ENCODE measurements at regions not wholly inside any gene's neighbourhood (a gene's known extent, or its start where the extent isn't known, plus 50 kb on each side); places are given as distances from the start of the nearest gene placed in this dataset.

DNA sequence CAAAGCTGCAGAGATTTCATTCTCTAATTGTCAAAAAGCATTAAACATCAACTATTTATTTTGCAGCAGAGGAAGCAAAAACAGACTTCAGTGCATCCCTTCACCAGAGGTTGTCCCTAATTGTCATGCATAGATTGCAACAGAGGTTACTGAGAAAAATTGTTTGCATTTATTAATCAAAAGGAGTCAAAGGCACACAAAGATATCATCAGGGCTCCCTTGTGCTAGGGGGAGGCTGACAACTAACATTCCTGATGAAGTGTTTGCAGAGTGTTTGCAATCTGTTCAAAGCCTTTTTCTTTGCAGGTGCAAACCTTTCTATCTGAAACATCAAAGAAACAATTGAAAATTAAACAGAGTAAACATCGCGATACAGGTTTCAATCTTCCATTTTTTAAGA lies 227.5 kb downstream of the TEX36 start:
- Histone ChIP-seq H3K4me1 (replicated peaks; ENCODE audit: insufficient read depth) (peaks cover 36% of the 10 kb centered on the region), H3K79me2 (ENCODE audit: low read depth) (no peaks in the 10 kb centered on the region), H3K27me3 (ENCODE audit: insufficient read depth, low read depth) (no peaks in the 10 kb centered on the region), H2AFZ (no peak overlapping the region), H3K9me3 (ENCODE audit: insufficient read depth, low read depth) (no peaks in the 10 kb centered on the region), H3K4me2 (peak overlapping the region; percentile 68), H3K9me2 (ENCODE audit: insufficient read depth) (no peaks in the 10 kb centered on the region; the same call in 1 of the 2 replicates), H3F3A (ENCODE audit: insufficient read depth, low read depth) (peaks cover 22% of the 10 kb centered on the region), H3K27ac (peak overlapping the region; percentile 44), H3K36me3 (ENCODE audit: low read depth) (no peaks in the 10 kb centered on the region), H3K4me3 (peak overlapping the region; percentile 38; the same call in 1 of the 2 replicates), H4K20me1 (ENCODE audit: insufficient read depth) (no peaks in the 10 kb centered on the region)
- POLR2A ChIA-PET (ENCODE audit: unreplicated experiment) = no interaction called here
- TF ChIP-seq CTCF (conservative IDR thresholded peaks at IDR 0.05) (no peak), EZH2 (IDR thresholded peaks at IDR 0.05; ENCODE audit: low read depth) (no peak)
- DNase-seq = peak in 1 of 2 experiments; percentile 67
- CTCF ChIA-PET = no interaction called here
- intact Hi-C loops (cut with micrococcal nuclease; ENCODE audit: unreplicated experiment) = no loop called here
- BruUV-seq (replicated peaks) = no TSS peak

GRCh38 chr10:125451319-125451718 lies 231.6 kb downstream of the TEX36 start:
- no peak for DNase-seq
- Histone ChIP-seq H2AFZ (no peak overlapping the region), H3K4me2 (no peak overlapping the region), H3K79me2 (ENCODE audit: low read depth) (no peaks in the 10 kb centered on the region), H3K9me2 (ENCODE audit: insufficient read depth) (no peaks in the 10 kb centered on the region; the same call in 1 of the 2 replicates), H3K4me3 (no peak overlapping the region), H4K20me1 (ENCODE audit: insufficient read depth) (no peaks in the 10 kb centered on the region), H3K9me3 (ENCODE audit: insufficient read depth, low read depth) (no peaks in the 10 kb centered on the region), H3K27ac (no peak overlapping the region), H3K4me1 (replicated peaks; ENCODE audit: insufficient read depth) (peaks cover 25% of the 10 kb centered on the region), H3K36me3 (ENCODE audit: low read depth) (no peaks in the 10 kb centered on the region), H3F3A (ENCODE audit: insufficient read depth, low read depth) (peaks cover 20% of the 10 kb centered on the region), H3K27me3 (ENCODE audit: insufficient read depth, low read depth) (no peaks in the 10 kb centered on the region)
- ChIA-PET POLR2A (ENCODE audit: unreplicated experiment) (no interaction called here), CTCF (no interaction called here)
- intact Hi-C loops (cut with micrococcal nuclease; ENCODE audit: unreplicated experiment) = no loop called here
- BruUV-seq (replicated peaks) = no TSS peak
- TF ChIP-seq EZH2 (IDR thresholded peaks at IDR 0.05; ENCODE audit: low read depth) = no peak

GRCh38 chr10:125450218-125450617 lies 232.7 kb downstream of the TEX36 start:
- TF ChIP-seq CTCF (conservative IDR thresholded peaks at IDR 0.05) (no peak), EZH2 (IDR thresholded peaks at IDR 0.05; ENCODE audit: low read depth) (no peak)
- H2AFZ ChIP-seq = no peak overlapping the region
- no peaks in the 10 kb centered on the region; the same call in 1 of the 2 replicates for H3K9me2 ChIP-seq (ENCODE audit: insufficient read depth)
- no TSS peak for BruUV-seq (replicated peaks)
- no peak overlapping the region for H3K4me3 ChIP-seq
- ChIA-PET POLR2A (ENCODE audit: unreplicated experiment) (no interaction called here), CTCF (no interaction called here)
- DNase-seq = no peak
- intact Hi-C loops (cut with micrococcal nuclease; ENCODE audit: unreplicated experiment) = no loop called here
- H3K79me2 ChIP-seq (ENCODE audit: low read depth) = no peaks in the 10 kb centered on the region
- H3F3A ChIP-seq (ENCODE audit: insufficient read depth, low read depth) = peaks cover 11% of the 10 kb centered on the region
- H3K27ac ChIP-seq = no peak overlapping the region
- H3K36me3 ChIP-seq (ENCODE audit: low read depth) = no peaks in the 10 kb centered on the region
- H3K27me3 ChIP-seq (ENCODE audit: insufficient read depth, low read depth) = no peaks in the 10 kb centered on the region
- no peak overlapping the region for H3K4me2 ChIP-seq
- no peaks in the 10 kb centered on the region for H3K9me3 ChIP-seq (ENCODE audit: insufficient read depth, low read depth)
- peaks cover 16% of the 10 kb centered on the region for H3K4me1 ChIP-seq (replicated peaks; ENCODE audit: insufficient read depth)
- no peaks in the 10 kb centered on the region for H4K20me1 ChIP-seq (ENCODE audit: insufficient read depth)

DNA sequence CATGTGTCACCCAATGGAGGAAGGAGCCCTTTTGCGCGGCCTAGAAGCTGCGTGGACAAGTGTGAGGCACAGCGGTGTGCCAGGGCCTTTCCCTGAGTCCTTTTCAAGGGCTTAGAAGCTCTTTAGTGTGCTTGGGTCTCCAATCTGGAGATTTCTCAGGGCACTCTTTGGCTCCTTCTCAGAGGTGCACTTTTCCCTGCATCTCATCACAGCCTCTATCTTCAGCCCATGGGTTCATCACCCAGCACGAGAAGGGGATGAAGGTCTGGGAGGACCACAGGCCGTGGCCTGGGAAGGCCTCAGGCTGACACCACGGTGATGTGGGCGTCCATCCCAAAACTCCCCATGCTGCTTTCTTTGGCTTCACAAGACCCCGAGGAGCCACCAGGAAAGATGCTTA lies 233.4 kb downstream of the TEX36 start:
- ChIA-PET POLR2A (ENCODE audit: unreplicated experiment) (no interaction called here), CTCF (no interaction called here)
- H3K9me3 ChIP-seq (ENCODE audit: insufficient read depth, low read depth) = no peaks in the 10 kb centered on the region
- H3K4me2 ChIP-seq = no peak overlapping the region
- peaks cover 4% of the 10 kb centered on the region; the same call in 1 of the 2 replicates for H3F3A ChIP-seq (ENCODE audit: insufficient read depth, low read depth)
- no peaks in the 10 kb centered on the region for H4K20me1 ChIP-seq (ENCODE audit: insufficient read depth)
- no peaks in the 10 kb centered on the region; the same call in 1 of the 2 replicates for H3K9me2 ChIP-seq (ENCODE audit: insufficient read depth)
- intact Hi-C loops (cut with micrococcal nuclease; ENCODE audit: unreplicated experiment) = loop anchor here (10.0 kb wide), 1 partner anchor 175 kb away; no protein-coding TSS in a partner anchor
- no peak overlapping the region for H2AFZ ChIP-seq
- no peaks in the 10 kb centered on the region for H3K36me3 ChIP-seq (ENCODE audit: low read depth)
- no peak for DNase-seq
- H3K4me3 ChIP-seq = no peak overlapping the region
- TF ChIP-seq CTCF (conservative IDR thresholded peaks at IDR 0.05) (no peak), EZH2 (IDR thresholded peaks at IDR 0.05; ENCODE audit: low read depth) (no peak)
- no TSS peak for BruUV-seq (replicated peaks)
- no peaks in the 10 kb centered on the region for H3K27me3 ChIP-seq (ENCODE audit: insufficient read depth, low read depth)
- H3K27ac ChIP-seq = no peak overlapping the region
- H3K79me2 ChIP-seq (ENCODE audit: low read depth) = no peaks in the 10 kb centered on the region
- peaks cover 10% of the 10 kb centered on the region for H3K4me1 ChIP-seq (replicated peaks; ENCODE audit: insufficient read depth)
